ENCODE measurements at regions not wholly inside any gene's neighbourhood (a gene's known extent, or its start where the extent isn't known, plus 50 kb on each side); places are given as distances from the start of the nearest gene placed in this dataset.

DNA sequence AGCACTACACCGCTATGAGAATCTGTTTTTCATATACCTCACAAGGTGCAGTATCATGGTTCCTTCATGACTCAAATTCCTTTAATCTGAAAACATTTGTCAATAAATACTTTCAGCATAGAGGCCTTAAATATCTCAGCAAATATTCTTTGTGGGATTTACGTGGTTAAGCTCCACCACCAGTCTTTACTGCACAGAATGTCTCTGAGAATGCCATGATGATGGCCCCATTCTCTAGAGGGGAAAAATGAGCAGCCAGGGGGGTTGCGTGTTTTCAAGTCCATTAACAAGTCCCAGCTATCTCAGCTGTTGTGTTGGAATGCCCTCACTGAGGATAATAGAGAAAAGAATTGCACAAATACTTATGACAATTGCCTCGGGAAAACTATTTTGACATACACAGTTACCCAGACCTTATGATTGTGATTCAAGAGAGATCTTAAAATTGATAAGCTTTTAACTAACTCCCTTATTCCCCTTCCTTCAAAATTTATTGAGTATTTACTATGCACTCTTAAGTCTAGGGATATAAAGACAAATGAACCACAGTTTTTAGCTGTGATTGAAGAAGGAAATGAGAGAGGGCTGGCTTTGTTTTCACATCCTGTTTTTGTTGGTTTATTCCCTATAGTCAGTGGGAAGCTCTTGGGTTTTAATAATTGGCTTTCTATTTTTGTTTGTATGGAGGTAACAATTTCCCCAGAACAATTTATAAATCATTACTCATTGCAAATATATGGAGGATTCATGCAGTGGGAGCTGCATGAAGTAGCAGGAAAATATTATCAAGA, 176.5 kb upstream of the VWC2 start:
- no peaks in the 10 kb centered on the region for H3K4me1 ChIP-seq (replicated peaks; ENCODE audit: insufficient read depth)
- CTCF ChIA-PET, result no interaction called here
- TF ChIP-seq EZH2 (IDR thresholded peaks at IDR 0.05; ENCODE audit: low read depth), result no peak
- TF ChIP-seq, protein P1, sequence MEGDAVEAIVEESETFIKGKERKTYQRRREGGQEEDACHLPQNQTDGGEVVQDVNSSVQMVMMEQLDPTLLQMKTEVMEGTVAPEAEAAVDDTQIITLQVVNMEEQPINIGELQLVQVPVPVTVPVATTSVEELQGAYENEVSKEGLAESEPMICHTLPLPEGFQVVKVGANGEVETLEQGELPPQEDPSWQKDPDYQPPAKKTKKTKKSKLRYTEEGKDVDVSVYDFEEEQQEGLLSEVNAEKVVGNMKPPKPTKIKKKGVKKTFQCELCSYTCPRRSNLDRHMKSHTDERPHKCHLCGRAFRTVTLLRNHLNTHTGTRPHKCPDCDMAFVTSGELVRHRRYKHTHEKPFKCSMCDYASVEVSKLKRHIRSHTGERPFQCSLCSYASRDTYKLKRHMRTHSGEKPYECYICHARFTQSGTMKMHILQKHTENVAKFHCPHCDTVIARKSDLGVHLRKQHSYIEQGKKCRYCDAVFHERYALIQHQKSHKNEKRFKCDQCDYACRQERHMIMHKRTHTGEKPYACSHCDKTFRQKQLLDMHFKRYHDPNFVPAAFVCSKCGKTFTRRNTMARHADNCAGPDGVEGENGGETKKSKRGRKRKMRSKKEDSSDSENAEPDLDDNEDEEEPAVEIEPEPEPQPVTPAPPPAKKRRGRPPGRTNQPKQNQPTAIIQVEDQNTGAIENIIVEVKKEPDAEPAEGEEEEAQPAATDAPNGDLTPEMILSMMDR (conservative IDR thresholded peaks at IDR 0.05), result no peak
- POLR2A ChIA-PET (ENCODE audit: unreplicated experiment), result no interaction called here
- H2AFZ ChIP-seq, result no peak overlapping the region
- no peak overlapping the region for H3K27ac ChIP-seq
- no peaks in the 10 kb centered on the region for H4K20me1 ChIP-seq (ENCODE audit: insufficient read depth)
- H3K4me2 ChIP-seq, result no peak overlapping the region
- no peaks in the 10 kb centered on the region for H3K79me2 ChIP-seq (ENCODE audit: low read depth)
- no TSS peak for BruUV-seq (replicated peaks)
- no peaks in the 10 kb centered on the region for H3F3A ChIP-seq (ENCODE audit: insufficient read depth, low read depth)
- no peaks in the 10 kb centered on the region for H3K9me3 ChIP-seq (ENCODE audit: insufficient read depth, low read depth)
- no peaks in the 10 kb centered on the region for H3K9me2 ChIP-seq (ENCODE audit: insufficient read depth)
- intact Hi-C loops (cut with micrococcal nuclease; ENCODE audit: unreplicated experiment), result no loop called here
- DNase-seq, result no peak
- no peaks in the 10 kb centered on the region for H3K27me3 ChIP-seq (ENCODE audit: insufficient read depth, low read depth)
- no peaks in the 10 kb centered on the region for H3K36me3 ChIP-seq (ENCODE audit: low read depth)
- H3K4me3 ChIP-seq, result no peak overlapping the region

DNA sequence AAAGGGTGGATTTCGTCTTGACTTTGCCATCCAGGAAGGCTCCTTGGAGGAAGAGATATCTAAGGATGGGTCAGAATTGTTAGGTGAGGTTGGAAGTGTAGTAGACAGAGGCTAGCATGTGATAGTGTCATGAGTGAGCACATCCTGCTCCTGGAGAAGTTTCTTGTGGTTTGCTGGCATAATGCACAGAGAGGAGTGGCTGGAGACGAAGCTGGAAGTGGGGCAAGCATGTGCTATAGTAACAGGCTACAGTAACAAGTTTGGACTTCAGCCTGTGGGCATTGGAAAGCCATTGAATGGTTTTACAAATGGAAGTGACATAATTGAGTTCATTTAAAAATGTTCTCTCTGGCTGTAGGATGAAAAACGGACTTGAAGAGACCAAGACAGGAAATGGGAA, 175.6 kb upstream of the VWC2 start:
- Histone ChIP-seq H3K79me2 (ENCODE audit: low read depth) (no peaks in the 10 kb centered on the region), H4K20me1 (ENCODE audit: insufficient read depth) (no peaks in the 10 kb centered on the region), H3F3A (ENCODE audit: insufficient read depth, low read depth) (no peaks in the 10 kb centered on the region), H3K4me1 (replicated peaks; ENCODE audit: insufficient read depth) (no peaks in the 10 kb centered on the region), H3K4me2 (no peak overlapping the region), H3K9me3 (ENCODE audit: insufficient read depth, low read depth) (no peaks in the 10 kb centered on the region), H3K27me3 (ENCODE audit: insufficient read depth, low read depth) (no peaks in the 10 kb centered on the region), H2AFZ (no peak overlapping the region), H3K27ac (no peak overlapping the region), H3K36me3 (ENCODE audit: low read depth) (no peaks in the 10 kb centered on the region), H3K4me3 (no peak overlapping the region), H3K9me2 (ENCODE audit: insufficient read depth) (no peaks in the 10 kb centered on the region)
- no peak for DNase-seq
- intact Hi-C loops (cut with micrococcal nuclease; ENCODE audit: unreplicated experiment), result no loop called here
- CTCF ChIA-PET, result no interaction called here
- POLR2A ChIA-PET (ENCODE audit: unreplicated experiment), result no interaction called here
- no peak for TF ChIP-seq EZH2 (IDR thresholded peaks at IDR 0.05; ENCODE audit: low read depth)
- TF ChIP-seq, protein P1 (conservative IDR thresholded peaks at IDR 0.05), result no peak
- BruUV-seq (replicated peaks), result no TSS peak

DNA sequence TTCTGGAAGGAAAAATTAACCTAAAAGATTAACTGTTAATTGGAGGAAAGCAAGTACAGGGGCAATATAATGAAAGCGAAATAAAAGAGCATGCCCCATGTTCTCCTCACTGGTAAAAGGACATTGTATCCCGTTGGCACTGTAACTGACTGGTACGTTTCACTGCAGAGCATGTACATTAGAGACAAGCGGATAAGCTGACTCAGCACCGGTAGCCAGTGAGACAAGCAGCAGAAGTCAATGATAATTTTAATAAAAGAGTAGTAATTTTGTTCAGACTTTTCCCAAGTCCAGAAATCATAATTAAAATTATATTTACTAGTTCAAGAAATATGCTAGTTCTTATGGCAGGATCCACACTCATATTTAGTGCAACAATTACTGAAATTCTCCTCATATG, 161.5 kb upstream of the VWC2 start:
- BruUV-seq (replicated peaks), result no TSS peak
- Histone ChIP-seq H3K27ac (no peak overlapping the region), H3K9me3 (ENCODE audit: insufficient read depth, low read depth) (no peaks in the 10 kb centered on the region), H3K4me1 (replicated peaks; ENCODE audit: insufficient read depth) (no peaks in the 10 kb centered on the region), H3K4me3 (no peak overlapping the region), H3K79me2 (ENCODE audit: low read depth) (no peaks in the 10 kb centered on the region), H4K20me1 (ENCODE audit: insufficient read depth) (no peaks in the 10 kb centered on the region), H3K4me2 (no peak overlapping the region), H3F3A (ENCODE audit: insufficient read depth, low read depth) (no peaks in the 10 kb centered on the region), H3K36me3 (ENCODE audit: low read depth) (no peaks in the 10 kb centered on the region), H3K27me3 (ENCODE audit: insufficient read depth, low read depth) (no peaks in the 10 kb centered on the region), H3K9me2 (ENCODE audit: insufficient read depth) (no peaks in the 10 kb centered on the region), H2AFZ (no peak overlapping the region)
- ChIA-PET POLR2A (ENCODE audit: unreplicated experiment) (no interaction called here), CTCF (no interaction called here)
- TF ChIP-seq, protein P1 (conservative IDR thresholded peaks at IDR 0.05), result no peak
- TF ChIP-seq EZH2 (IDR thresholded peaks at IDR 0.05; ENCODE audit: low read depth), result no peak
- intact Hi-C loops (cut with micrococcal nuclease; ENCODE audit: unreplicated experiment), result no loop called here
- no peak for DNase-seq

Data from PC-9 (cell line).